ENCODE measurements at regions not wholly inside any gene's neighbourhood (a gene's known extent, or its start where the extent isn't known, plus 50 kb on each side); places are given as distances from the start of the nearest gene placed in this dataset.
A peak's percentile ranks its signal among the peaks of the same experiment; 100 is the strongest.

GRCh38 chr12:28827861-28828260 is 321.2 kb upstream of the FAR2 start:
- no peak for DNase-seq

DNA sequence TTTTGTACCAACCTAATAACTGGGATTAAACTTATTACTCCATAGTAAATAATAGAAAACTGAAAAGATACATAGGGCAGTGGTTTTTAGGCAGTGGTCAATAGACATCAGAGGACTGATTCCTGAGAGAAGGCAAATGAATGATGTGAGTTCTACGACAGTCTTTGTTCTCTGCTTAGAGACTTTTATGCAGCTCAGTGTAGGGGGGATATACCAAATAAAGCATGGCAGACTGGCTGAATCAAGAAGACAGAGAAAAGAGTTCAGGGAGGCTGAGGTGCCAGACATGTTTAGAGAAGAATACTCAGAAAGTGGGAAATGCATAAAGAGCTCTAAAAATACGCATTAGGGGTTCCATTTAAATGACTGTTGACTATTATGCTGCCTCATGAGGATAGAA is 320.8 kb upstream of the FAR2 start:
- no peak for DNase-seq

GRCh38 chr12:28830491-28830890 is 318.6 kb upstream of the FAR2 start:
- peak; percentile 2 for DNase-seq

GRCh38 chr12:28844718-28845117 is 304.4 kb upstream of the FAR2 start:
- DNase-seq: no peak

DNA sequence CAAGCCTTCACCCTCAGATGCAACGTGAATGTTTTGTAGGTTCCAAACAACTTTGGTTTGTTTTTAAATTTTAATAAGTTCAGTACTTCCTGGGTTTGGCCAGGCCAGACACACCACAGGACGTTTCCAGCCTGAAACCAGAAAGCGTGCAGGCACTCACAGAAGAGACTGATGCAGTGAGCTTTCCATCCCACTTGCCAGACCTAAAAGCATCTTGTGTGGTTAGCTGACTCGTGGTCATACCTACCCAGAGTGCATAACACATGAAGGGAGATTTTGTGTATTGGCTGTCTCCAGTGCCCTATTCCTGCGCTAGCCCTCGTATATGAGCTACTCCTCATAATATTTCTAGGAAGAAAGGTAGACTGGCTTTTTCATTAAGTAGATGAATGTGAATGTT is 297.3 kb upstream of the FAR2 start:
- no peak for DNase-seq

DNA sequence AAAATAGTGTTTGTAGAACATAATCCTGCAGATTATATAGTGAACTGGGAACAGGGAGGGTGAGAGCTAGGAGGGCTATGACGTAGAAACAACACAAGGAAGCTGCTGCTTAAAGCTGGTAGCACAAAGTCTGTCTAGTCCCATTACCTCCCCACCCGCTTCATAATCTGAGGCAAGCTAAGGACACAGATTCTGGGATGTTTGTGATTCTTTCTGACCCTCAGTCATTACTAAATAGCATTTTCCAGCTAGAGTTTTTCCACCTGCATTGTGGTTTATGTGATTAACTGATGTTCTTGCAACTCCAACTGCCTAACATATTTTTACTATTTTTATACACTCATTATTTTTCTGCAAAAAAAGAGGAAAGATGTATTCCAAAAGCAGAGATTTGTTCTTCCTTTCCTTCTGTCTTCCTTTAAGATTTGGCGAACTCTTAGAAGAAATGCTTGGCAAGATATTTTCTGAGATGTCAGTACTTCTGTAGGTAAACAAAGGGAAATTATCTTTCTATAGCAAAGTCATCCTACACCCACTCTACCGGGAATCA is 293.2 kb upstream of the FAR2 start:
- no peak for DNase-seq

- DNase-seq: no peak
These were observed 291.7 kb upstream of the FAR2 start for GRCh38 chr12:28857369-28857768.

DNA sequence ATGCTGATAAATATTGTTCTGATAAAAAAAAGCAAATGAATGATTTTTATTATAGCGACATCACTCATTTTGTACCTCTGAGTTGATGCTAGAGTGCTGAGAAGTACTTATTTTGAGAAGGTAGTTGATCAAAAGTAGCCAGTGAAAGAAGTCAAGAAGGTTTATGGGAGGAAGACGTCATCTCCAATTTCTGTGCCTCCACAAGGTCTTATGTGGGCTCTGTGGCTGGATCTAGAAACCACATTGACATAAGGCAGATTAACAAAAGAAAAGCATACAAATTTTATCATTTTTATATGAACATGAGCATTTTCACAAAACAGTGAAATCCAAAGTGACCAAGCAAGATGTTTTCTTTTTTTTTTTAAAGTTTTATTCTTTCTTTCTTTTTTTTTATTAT is 289.5 kb upstream of the FAR2 start:
- DNase-seq: no peak

DNA sequence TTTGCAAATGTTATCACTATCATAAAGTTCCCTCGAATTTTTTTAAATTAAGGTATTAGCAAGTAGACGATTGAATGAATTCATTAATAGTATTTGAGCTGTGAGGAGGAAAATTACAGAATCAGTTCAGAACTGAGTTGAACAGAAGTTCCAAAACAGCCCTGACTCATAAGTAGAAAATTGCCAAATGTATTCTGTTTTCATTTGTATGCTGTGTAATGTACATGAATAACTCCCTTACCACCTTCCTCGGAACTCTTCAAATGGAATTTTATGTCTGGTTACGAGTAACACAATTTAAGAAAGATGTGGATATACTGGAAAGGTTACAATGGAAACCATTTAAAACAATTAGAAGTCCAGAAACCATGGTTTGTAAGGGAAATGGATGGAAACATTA is 283.3 kb upstream of the FAR2 start:
- no peak for DNase-seq

- DNase-seq: no peak
These were observed 282.8 kb upstream of the FAR2 start for GRCh38 chr12:28866296-28866695.

DNA sequence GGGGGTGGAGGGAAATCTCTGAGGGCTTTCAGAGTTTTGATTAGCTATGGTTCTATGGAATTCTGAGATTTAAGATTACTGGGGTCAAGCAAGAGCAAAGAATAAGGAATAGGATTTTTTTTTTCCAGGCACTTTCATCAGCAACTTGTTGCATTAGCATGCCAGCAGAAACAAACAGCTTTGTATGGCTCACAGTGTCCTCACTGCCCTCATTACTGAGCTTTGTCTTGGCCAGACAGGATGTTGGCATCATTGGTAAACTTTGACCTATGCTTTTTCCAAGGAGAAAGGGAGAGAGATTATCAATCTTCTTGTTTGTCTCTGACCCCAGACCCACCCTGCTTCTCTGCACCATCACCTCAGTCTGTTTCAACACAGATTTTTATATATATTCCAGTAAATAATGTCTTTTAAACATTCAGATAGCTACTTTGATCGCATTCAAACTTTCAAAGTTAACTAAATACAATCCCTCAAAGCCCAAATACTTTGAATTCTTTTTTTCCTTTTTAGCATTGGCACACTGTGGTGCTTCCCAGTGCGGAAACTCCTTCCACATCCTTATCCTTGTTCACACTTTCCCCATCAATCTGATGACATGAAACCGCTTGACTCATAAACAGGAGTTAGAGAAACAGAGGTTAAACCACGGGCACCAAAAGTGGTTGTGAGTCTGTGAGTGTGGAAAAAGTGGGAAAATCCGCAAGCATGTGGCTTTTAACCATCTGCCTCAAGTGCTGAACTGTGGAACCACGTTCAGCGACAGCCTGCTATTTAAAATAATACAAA is 282.2 kb upstream of the FAR2 start:
- no peak for DNase-seq

GRCh38 chr12:28868414-28868813 is 280.7 kb upstream of the FAR2 start:
- DNase-seq: no peak

DNA sequence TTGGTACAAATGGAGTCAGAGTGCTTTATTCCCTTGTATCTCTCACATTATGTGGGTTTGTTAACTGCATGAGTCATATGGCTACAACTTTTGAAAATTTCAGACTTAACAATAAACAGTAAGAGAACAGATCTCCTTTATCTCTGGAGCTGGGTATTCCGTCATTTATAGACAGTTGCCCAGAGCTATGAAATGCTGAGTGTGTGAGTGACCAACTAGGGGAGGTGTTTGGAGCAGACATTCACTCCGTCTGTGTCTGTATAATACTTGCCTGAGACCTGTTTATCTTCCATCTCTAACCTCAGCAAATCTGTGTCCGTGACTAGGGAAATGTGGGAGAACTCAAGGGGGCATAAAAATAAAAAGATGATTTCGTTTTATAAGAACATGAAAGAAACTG is 279.9 kb upstream of the FAR2 start:
- no peak for DNase-seq

GRCh38 chr12:28870839-28871440 is 278.1 kb upstream of the FAR2 start:
- no peak for DNase-seq

- peak; percentile 47 to 69 for DNase-seq
These were observed 276.3 kb upstream of the FAR2 start for GRCh38 chr12:28872654-28873268.

DNA sequence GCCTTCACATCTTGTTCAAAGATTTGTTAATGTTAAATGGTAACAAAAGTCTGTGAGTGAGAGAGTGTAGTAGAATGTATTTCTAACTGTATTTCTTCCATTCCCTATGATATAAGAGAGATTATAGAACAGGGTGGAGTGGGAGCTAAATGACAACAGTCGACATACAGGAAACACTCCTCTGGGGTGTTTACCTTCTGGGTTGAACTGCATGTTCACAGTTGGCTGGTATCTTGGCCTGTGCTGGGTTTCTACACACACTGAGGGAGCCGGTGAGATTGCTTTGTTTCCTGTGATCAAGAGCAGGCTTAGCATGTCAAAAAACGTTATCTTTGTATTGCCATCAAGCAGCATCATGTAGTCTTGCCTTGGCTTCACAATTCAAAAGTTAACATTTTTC is 274.3 kb upstream of the FAR2 start:
- no peak for DNase-seq

DNA sequence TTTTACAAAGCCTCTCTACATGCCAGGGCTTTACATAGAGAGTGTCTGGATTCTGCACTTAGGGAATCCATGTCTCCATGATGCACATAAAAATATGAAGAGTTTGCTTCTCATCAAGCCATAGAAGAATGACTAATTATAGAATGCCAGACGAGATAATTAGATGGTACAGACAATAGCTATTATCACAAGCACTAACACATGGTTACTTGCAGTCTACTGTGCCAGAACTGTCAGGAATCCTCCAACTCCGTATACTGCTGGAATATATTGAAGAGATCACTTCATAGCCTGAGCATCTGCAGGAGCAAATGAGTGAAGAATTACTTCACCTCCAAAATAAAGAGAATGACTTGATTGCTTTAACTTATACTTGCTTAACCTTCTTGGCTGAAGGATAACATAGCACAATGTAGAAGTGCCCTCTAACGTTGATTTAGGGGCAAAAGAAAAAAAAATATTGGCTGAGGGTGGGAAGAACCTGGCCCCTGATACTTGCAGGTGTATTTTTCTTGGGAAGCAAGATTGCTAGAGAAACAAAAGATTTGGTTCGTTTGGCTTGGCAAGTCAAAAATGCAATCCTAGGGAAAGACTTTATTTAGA is 272.8 kb upstream of the FAR2 start:
- DNase-seq: peak in 1 of 2 experiments; percentile 0

- DNase-seq: no peak
These were observed 271.2 kb upstream of the FAR2 start for GRCh38 chr12:28877854-28878253.

DNA sequence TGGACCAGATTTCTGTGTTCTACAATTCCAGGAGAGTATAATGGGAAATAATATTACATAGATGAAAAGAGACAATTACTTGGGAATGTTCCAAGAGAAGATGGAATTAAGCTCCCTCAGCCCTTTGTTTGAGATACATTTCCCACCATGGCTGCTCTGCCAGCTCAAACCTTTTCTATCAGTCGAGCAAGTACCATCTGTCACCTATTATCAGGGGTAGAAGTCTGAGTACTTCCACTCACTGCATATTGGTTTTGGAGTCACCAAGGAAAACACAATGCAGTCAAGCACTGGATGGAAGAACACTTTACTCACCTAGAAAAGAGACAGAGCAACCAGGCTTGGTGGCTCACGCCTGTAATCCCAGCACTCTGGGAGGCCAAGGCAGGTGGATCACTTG is 270.4 kb upstream of the FAR2 start:
- no peak for DNase-seq

- no peak for DNase-seq
These were observed 269.7 kb upstream of the FAR2 start for GRCh38 chr12:28879379-28879778.

DNA sequence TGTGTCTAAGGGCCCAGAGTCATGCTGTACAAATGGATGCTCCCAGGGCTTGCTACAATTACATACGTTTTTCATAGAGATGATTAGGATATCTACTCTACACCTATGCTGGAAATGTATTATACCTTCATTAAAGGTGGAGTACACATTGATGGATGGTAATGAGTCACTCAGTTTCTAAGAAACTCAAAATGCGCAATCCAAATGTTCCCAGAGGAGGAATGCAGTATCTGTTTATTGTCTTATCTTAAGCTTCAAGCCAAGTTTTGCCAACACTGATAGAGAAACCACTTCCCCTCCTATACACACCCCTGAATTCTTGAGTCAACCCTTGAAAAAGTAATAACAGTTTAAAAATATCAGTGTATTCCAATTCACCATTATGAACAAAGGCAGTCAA is 266.6 kb upstream of the FAR2 start:
- DNase-seq: no peak

- no peak for DNase-seq
These were observed 265.6 kb upstream of the FAR2 start for GRCh38 chr12:28883406-28883997.

All from NCI-H526 (cell line).